Psoas muscle (tissue), 7 donors: ENCODE measurements at regions not wholly inside any gene's neighbourhood (a gene's known extent, or its start where the extent isn't known, plus 50 kb on each side); places are given as distances from the start of the nearest gene placed in this dataset.

Experiments
- ATAC-seq, 4 donors: fragments of 200-7000 bp; cut with Tn5 transposase; one replicate each; pipeline ENCODE4 v1.9.1; 2020; ENCODE audit warnings: moderate library complexity in 3 of 4, mild to moderate bottlenecking in 2 of 4
- DNase-seq, 2 donors: peaks; one replicate each; pipeline ENCODE4 v3.0.0-alpha.2; 2020
- H3K27ac ChIP-seq: fragments of 200-600 bp; one replicate; pipeline ENCODE4 v1.8.0; 2022
- H3K27me3 ChIP-seq, 3 donors: fragments of 200-600 bp in 1 of 3; one replicate each; pipeline versions ENCODE4 v1.6.1 to v1.8.0; 2013 to 2022; ENCODE audit warnings: low read length in 2 of 3, mild to moderate bottlenecking in 2 of 3, moderate library complexity in 1 of 3; ENCODE audit not compliant: insufficient read depth in 3 of 3
- H3K36me3 ChIP-seq, 2 donors: fragments of 200-600 bp in 1 of 2; one replicate each; pipeline versions ENCODE4 v1.6.1 to v1.8.0; 2013 to 2022; ENCODE audit warnings: low read depth in 1 of 2, mild to moderate bottlenecking in 1 of 2, moderate library complexity in 1 of 2; ENCODE audit not compliant: insufficient read depth in 1 of 2
- H3K4me1 ChIP-seq: fragments of 200-600 bp; one replicate; pipeline ENCODE4 v1.8.0; 2022
- H3K4me3 ChIP-seq: fragments of 200-600 bp; one replicate; pipeline ENCODE4 v1.8.0; 2022; ENCODE audit warnings: mild to moderate bottlenecking
- H3K9me3 ChIP-seq: fragments of 200-600 bp; one replicate; pipeline ENCODE4 v1.8.0; 2022
- CTCF ChIP-seq: fragments of 200-600 bp; IDR thresholded peaks from one replicate; pipeline ENCODE4 v1.8.0; 2022; ENCODE audit warnings: antibody characterized with exemption
- WGBS, 3 donors: extraction: QIAGEN DNeasy Blood & Tissue Kit; methylation state at CpG; one replicate each; pipeline versions ENCODE4 v1.1.6 to v1.1.7; 2013; 5-methylcytosine and 5-hydroxymethylcytosine counted together
- intact Hi-C, 2 donors: fragments of 100-400 bp; cut with DNase I; formaldehyde crosslinking; loops; one replicate each; pipeline versions ENCODE4 v1.11.0 to v1.14.2; 2022
- donor health status: healthy with polysubstance abuse.
- donor health status: DM: no; HTN: no; CAD: no; lungs with moderate emphysema.
- donor health status: Bipolar disorder and iron deficiency.
- donor health status: healthy.
- donor health status: DM: yes; HTN: yes; CAD: no.
- donor health status: DM: no; HTN: no; CAD: no.
- donor health status: DM: yes; HTN: yes; CAD: no.

DNA sequence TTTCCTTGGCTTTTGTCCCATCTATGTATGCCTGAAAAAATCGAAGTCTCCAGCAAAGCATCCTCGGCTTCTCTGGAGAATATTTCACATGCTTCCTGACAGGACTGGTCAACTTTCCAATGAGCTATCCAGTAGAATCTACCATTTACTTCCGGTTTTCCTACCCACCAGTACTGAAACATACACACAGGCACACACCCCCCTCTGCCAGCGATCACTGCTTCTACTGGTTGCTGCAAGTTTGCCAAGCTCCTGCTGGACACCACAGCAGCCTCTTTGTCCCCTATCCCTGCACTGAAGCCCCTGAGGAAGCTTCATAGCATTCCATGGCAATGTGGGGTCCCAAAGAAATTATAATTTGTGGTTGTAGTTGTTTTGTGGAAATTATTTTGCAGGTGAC lies 536.8 kb downstream of the MATN1 start:
- ATAC-seq: no peak

DNA sequence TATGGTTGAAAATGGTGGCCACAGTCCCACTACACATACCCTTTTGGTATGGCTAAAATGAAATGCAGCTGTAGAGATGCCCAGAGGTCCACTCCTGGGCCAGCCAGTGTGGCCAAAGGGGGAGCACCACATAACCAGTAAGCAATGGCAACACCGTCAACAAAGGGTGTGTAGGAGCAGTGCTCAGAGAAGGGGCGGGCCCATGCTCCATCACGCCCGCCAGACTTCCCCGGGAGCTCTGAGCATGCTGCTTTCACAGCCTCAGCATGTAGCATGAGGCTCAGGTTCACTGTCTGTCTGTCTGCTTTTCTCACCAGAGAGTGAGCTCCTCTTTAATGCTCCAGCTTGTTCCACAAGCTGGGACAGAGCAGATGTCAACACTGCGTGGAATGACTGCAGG lies 537.6 kb downstream of the MATN1 start:
- intact Hi-C loops: no loop called here
- Histone ChIP-seq H3K4me1 (no peaks in the 10 kb centered on the region), H3K4me3 (no peak overlapping the region), H3K27me3 (peaks cover 0 to 11% (median 0%) of the 10 kb centered on the region in 3 donors), H3K9me3 (no peaks in the 10 kb centered on the region), H3K36me3 (no peaks in the 10 kb centered on the region), H3K27ac (no peak overlapping the region)
- DNase-seq: no peak
- TF ChIP-seq CTCF: no peak
- ATAC-seq: no peak
- 32 to 39% (median 34%) methylated on average over 6 of the region's 6 CpGs for WGBS, 3 donors

More for the DNA sequence above, 536.8 kb downstream of the MATN1 start:
- intact Hi-C loops: no loop called here
- H3K27ac ChIP-seq: no peak overlapping the region
- no peaks in the 10 kb centered on the region for H3K36me3 ChIP-seq
- H3K4me3 ChIP-seq: no peak overlapping the region
- no peak for TF ChIP-seq CTCF
- 34 to 62% (median 50%) methylated on average over 4 of the region's 4 CpGs for WGBS, 3 donors
- H3K9me3 ChIP-seq: no peaks in the 10 kb centered on the region
- peaks cover 0 to 11% (median 0%) of the 10 kb centered on the region in 3 donors for H3K27me3 ChIP-seq
- H3K4me1 ChIP-seq: no peaks in the 10 kb centered on the region
- DNase-seq: no peak

GRCh38 chr1:30185313-30185712 lies 538.1 kb downstream of the MATN1 start:
- no peak overlapping the region for H3K27ac ChIP-seq
- H3K4me3 ChIP-seq: no peak overlapping the region
- no peak for TF ChIP-seq CTCF
- no peak for ATAC-seq
- H3K4me1 ChIP-seq: no peaks in the 10 kb centered on the region
- intact Hi-C loops: no loop called here
- no peaks in the 10 kb centered on the region for H3K9me3 ChIP-seq
- WGBS, 3 donors: 91 to 94% (median 91%) methylated on average over 4 of the region's 4 CpGs
- DNase-seq: no peak
- peaks cover 0 to 11% (median 0%) of the 10 kb centered on the region in 3 donors for H3K27me3 ChIP-seq
- H3K36me3 ChIP-seq: no peaks in the 10 kb centered on the region

DNA sequence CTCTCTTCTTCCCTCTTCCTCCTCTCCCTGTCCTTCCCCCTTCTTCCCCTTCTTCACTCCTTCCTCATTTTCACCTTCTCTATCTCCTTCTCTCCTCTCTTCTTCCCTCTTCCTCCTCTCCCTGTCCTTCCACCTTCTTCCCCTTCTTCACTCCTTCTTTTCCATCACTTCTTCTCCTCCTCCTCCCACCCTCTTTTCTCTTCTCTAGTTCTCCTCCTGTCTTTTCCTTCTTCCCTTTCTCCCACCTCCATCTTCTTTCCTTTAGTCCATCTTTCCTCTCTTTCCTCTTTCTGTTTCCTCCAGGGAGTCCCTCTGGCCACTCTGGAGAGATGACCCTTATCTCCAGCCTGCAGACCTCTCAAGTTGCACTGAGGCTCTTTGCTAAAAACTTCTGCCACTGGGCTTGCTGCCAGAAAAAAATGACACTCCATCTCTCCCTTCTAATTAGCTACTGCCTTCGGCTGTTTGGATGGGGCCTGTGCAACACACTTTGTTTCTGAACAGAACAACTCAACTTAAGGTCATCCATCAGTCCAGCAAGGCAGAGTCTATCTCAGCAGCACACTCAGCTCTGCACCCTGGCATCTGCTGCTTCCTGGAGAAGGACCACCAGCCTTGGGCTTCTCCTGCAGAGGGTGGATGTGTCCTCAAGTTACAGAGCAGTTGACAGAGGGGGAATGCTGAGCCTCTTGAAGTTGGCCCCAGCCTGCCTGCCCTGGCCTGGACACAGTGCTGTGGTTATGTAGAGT lies 538.8 kb downstream of the MATN1 start:
- Histone ChIP-seq H3K27me3 (peaks cover 0 to 11% (median 0%) of the 10 kb centered on the region in 3 donors), H3K4me1 (no peaks in the 10 kb centered on the region), H3K4me3 (no peak overlapping the region), H3K9me3 (no peaks in the 10 kb centered on the region), H3K36me3 (no peaks in the 10 kb centered on the region), H3K27ac (no peak overlapping the region)
- WGBS, 3 donors: 25 to 30% (median 29%) methylated on average over 1 of the region's 1 CpG
- no peak for TF ChIP-seq CTCF
- intact Hi-C loops: no loop called here
- ATAC-seq (no peak), DNase-seq (no peak)

DNA sequence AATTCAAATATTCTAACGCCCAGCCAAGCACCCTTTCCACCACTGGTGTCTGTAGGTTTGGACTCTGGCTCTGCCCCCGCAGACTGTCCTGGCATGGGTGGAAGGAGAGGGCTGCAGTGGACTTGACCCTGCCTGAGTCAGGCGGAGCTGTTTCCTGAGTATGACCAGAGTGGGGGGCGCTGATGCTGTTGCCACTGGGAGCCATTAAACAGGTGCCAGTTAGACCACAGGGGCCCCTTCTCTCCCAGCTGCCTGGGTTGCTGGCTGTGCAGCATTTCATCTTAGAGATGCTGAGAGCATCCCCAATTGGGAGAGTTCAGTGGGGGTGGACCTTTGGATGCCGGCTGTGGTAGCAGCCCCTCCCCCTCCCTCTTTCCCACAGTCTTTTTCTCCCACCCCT lies 539.5 kb downstream of the MATN1 start:
- no peak for ATAC-seq
- intact Hi-C loops: no loop called here
- no peak for TF ChIP-seq CTCF
- H3K36me3 ChIP-seq: no peaks in the 10 kb centered on the region
- no peaks in the 10 kb centered on the region for H3K4me1 ChIP-seq
- 66 to 71% (median 69%) methylated on average over 5 of the region's 5 CpGs for WGBS, 3 donors
- H3K27me3 ChIP-seq: peaks cover 0 to 11% (median 0%) of the 10 kb centered on the region in 3 donors
- H3K4me3 ChIP-seq: no peak overlapping the region
- no peaks in the 10 kb centered on the region for H3K9me3 ChIP-seq
- DNase-seq: no peak
- H3K27ac ChIP-seq: no peak overlapping the region
